HFFc6 (cell line): ENCODE measurements at regions not wholly inside any gene's neighbourhood (a gene's known extent, or its start where the extent isn't known, plus 50 kb on each side); places are given as distances from the start of the nearest gene placed in this dataset.

Experiments used
- DNase-seq: peaks from one replicate; pipeline ENCODE4 v3.0.0-alpha.2; 2018
- H3K27ac Mint-ChIP-seq: 2 replicates; pipeline ENCODE4 v1.8.0; 2020; ENCODE audit warnings: mild to moderate bottlenecking, mixed read lengths
- H3K27me3 Mint-ChIP-seq: 2 replicates; pipeline ENCODE4 v1.8.0; 2021; ENCODE audit warnings: mild to moderate bottlenecking, moderate library complexity, mixed read lengths; ENCODE audit not compliant: insufficient read depth
- H3K36me3 Mint-ChIP-seq: 2 replicates; pipeline ENCODE4 v1.8.0; 2021; ENCODE audit warnings: low read depth, mixed read lengths
- H3K4me1 Mint-ChIP-seq: 2 replicates; pipeline ENCODE4 v1.8.0; 2020; ENCODE audit warnings: low read depth, mixed read lengths
- H3K4me3 Mint-ChIP-seq: 2 replicates; pipeline ENCODE4 v1.8.0; 2020; ENCODE audit warnings: mild to moderate bottlenecking, moderate library complexity, mixed read lengths
- H3K9me3 Mint-ChIP-seq: 2 replicates; pipeline ENCODE4 v1.8.0; 2020; ENCODE audit warnings: mild to moderate bottlenecking, mixed read lengths
- CTCF ChIP-seq: fragments of 200-600 bp; sonication (generic); IDR thresholded peaks from 2 replicates; pipeline ENCODE4 v1.5.0; 2021; ENCODE audit warnings: antibody characterized with exemption, mild to moderate bottlenecking

GRCh38 chr15:96262097-96262496 is 68.4 kb upstream of the NR2F2 start:
- Mint-ChIP-seq H3K27ac (no peak overlapping the region), H3K9me3 (no peaks in the 10 kb centered on the region), H3K4me1 (peaks cover 70% of the 10 kb centered on the region), H3K4me3 (no peak overlapping the region), H3K36me3 (peaks cover 23% of the 10 kb centered on the region), H3K27me3 (0 out of 2 replicates have a peak, but pooled peaks cover 2% of the 10 kb centered on the region)
- DNase-seq, result no peak
- no peak for TF ChIP-seq CTCF

DNA sequence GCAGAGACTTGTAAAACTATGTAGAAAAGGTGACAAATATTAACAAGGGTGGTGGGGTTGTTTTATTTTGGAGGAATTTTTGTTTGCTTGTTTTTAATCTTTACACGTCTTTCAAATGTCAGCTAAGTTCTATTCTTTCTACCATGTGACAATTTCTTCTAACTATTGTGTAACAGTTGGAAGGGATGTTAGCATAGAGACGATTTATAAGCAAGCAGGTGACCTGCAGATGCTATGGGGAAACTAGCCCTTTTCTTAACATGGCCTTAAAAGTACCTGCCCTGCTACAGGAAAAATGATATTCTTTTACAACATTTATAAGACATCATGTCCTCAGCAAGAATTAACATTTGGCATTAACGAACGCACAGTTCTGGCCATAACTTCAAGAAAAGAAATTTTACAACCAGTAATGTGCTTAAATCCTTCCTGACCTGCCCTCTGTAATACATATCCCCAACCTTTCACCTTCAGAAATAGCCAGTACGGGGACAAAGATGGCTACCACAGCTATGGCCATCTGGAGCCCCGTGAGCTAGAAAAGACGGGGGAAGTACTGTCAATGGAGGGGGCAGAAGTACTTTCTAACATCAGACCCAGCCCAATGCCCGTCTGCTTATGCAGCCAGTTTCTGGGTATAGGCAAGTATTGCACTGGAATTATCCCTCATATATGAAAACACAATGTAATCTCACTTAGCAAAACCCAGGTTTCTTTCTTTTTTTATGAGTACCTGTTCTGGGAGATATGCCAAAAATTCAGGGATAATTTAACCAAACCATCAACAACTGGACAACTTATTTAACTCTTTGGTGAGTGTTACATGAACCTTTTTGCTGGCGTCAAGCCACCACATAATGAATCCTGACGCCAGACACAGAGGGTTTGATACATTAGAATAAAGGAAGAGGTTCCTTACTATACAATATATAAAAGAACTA is 67.7 kb upstream of the NR2F2 start:
- no peak overlapping the region for H3K4me3 Mint-ChIP-seq
- no peaks in the 10 kb centered on the region for H3K9me3 Mint-ChIP-seq
- peaks cover 28% of the 10 kb centered on the region for H3K36me3 Mint-ChIP-seq
- 0 out of 2 replicates have a peak, but pooled peaks cover 2% of the 10 kb centered on the region for H3K27me3 Mint-ChIP-seq
- no peak overlapping the region for H3K27ac Mint-ChIP-seq
- peaks cover 73% of the 10 kb centered on the region for H3K4me1 Mint-ChIP-seq
- no peak for TF ChIP-seq CTCF
- no peak for DNase-seq

GRCh38 chr15:96264351-96264798 is 66.1 kb upstream of the NR2F2 start:
- Mint-ChIP-seq H3K27me3 (0 out of 2 replicates have a peak, but pooled peaks cover 2% of the 10 kb centered on the region), H3K27ac (peak overlapping the region; percentile 38; the same call in 1 of the 2 replicates), H3K9me3 (no peaks in the 10 kb centered on the region), H3K4me3 (peak overlapping the region; percentile 61; the same call in 1 of the 2 replicates), H3K4me1 (peaks cover 80% of the 10 kb centered on the region), H3K36me3 (peaks cover 32% of the 10 kb centered on the region)
- no peak for TF ChIP-seq CTCF
- DNase-seq, result no peak

DNA sequence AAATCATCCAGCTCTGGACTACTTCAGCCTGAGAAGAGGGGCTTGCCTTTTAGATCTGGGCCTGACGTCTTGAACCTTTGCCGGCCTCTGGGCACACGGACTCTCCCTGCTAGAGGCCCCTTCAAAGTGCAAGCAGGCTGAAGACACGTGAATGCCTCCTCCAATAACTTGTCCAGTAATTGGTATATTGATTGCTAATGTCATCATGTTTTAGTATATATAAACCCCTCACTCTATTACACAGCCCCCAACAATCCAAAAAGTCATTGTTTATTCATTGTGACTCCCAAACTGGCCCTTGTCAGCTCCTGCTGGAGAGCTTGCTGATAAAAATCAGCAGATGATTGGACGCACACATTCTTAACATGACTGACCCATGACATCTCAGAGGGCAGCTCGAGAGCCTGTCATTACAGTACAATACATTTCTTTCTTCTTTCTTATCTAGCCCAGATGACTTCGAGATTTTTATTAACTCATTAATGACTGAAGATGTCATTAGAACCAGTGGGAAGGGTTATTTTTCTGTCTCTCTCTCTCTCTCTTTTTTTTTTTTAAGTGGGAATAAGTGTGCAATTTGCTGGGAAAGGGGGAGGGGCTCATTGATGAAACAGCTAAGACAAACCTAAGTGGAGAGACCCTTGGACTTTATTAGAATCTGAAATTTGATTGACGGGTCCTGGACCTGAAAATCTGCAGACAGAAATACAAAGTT is 65.5 kb upstream of the NR2F2 start:
- Mint-ChIP-seq H3K9me3 (no peaks in the 10 kb centered on the region), H3K4me1 (peaks cover 80% of the 10 kb centered on the region), H3K36me3 (peaks cover 38% of the 10 kb centered on the region), H3K4me3 (peak overlapping the region; percentile 61), H3K27ac (peak overlapping the region; percentile 38), H3K27me3 (0 out of 2 replicates have a peak, but pooled peaks cover 2% of the 10 kb centered on the region)
- DNase-seq, result peak; percentile 68
- TF ChIP-seq CTCF, result no peak

DNA sequence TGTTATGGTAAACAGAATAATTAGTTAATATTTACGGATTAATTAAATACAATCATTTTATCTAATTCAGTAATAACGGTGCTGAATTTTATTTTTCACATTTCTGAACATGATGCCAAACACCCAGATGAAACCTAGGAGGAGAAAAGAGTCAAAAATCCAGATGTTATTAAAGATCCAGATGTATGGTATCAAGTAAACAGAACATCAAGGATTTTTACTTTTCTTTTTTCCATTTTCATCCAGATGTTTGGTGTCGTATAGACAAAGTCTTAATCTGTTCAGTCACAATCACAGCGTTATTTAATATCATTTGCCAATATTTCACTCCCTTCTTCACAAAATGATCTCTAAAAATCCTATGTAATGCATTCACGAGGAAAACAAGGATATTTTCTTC is 64.0 kb upstream of the NR2F2 start:
- no peak for DNase-seq
- Mint-ChIP-seq H3K4me1 (peaks cover 86% of the 10 kb centered on the region), H3K4me3 (0 out of 2 replicates have a peak overlapping the region, but pooled peaks have one; percentile 61), H3K9me3 (no peaks in the 10 kb centered on the region), H3K36me3 (peaks cover 53% of the 10 kb centered on the region), H3K27ac (no peak overlapping the region), H3K27me3 (no peaks in the 10 kb centered on the region)
- TF ChIP-seq CTCF, result no peak
